CD4-positive, CD25-positive, alpha-beta regulatory T cell (primary cell): ENCODE measurements at regions not wholly inside any gene's neighbourhood (a gene's known extent, or its start where the extent isn't known, plus 50 kb on each side); places are given as distances from the start of the nearest gene placed in this dataset.
"Not testable (repeated sequence)": the region's sequence is repeated elsewhere in the genome, so short reads cannot be mapped to it uniquely, and the experiment has no call there.

Experiments
- ATAC-seq, 2 donors: fragments of 150-1000 bp; cut with Tn5 transposase; one replicate each; pipeline ENCODE4 v1.10.0; 2021; ENCODE audit warnings: low read depth in 2 of 2, moderate number of reproducible peaks in 2 of 2, moderate library complexity in 1 of 2
- DNase-seq, 3 donors: peaks; one replicate each; pipeline versions ENCODE4 v3.0.0 to v3.0.0-alpha.2; 2012 to 2022; ENCODE audit warnings: mixed read lengths in 1 of 3
- H3K27ac ChIP-seq: one replicate; pipeline ENCODE4 v1.7.0; 2013; ENCODE audit warnings: mild to moderate bottlenecking, low read length; ENCODE audit not compliant: insufficient read depth, poor library complexity, severe bottlenecking
- H3K27me3 ChIP-seq: one replicate; pipeline ENCODE4 v1.7.0; 2013; ENCODE audit warnings: low read length; ENCODE audit not compliant: control insufficient read depth, insufficient read depth
- H3K36me3 ChIP-seq: one replicate; pipeline ENCODE4 v1.7.0; 2013; ENCODE audit warnings: mild to moderate bottlenecking, low read length, moderate library complexity; ENCODE audit not compliant: control insufficient read depth, insufficient read depth
- H3K4me1 ChIP-seq: 2 replicates; pipeline ENCODE4 v1.7.0; 2013; ENCODE audit warnings: mild to moderate bottlenecking, low read length; ENCODE audit not compliant: insufficient read depth, control insufficient read depth, poor library complexity, severe bottlenecking
- H3K4me3 ChIP-seq: one replicate; pipeline ENCODE4 v1.7.0; 2013; ENCODE audit warnings: low read depth, mild to moderate bottlenecking, low read length, moderate library complexity
- H3K9me3 ChIP-seq, 2 experiments: 1 replicate in 1 of 2; 2 replicates in 1 of 2; pipeline ENCODE4 v1.7.0; 2013; ENCODE audit warnings: low read length in 2 of 2, mild to moderate bottlenecking in 1 of 2, moderate library complexity in 1 of 2; ENCODE audit not compliant: control insufficient read depth in 2 of 2
- H3K27ac Mint-ChIP-seq, 3 donors: one replicate each; pipeline ENCODE4 v1.8.0; 2020 to 2022; ENCODE audit warnings: mild to moderate bottlenecking in 3 of 3, mixed read lengths in 3 of 3, moderate library complexity in 2 of 3
- H3K27me3 Mint-ChIP-seq: one replicate; pipeline ENCODE4 v1.8.0; 2022; ENCODE audit warnings: mild to moderate bottlenecking, mixed read lengths
- H3K36me3 Mint-ChIP-seq: one replicate; pipeline ENCODE4 v1.8.0; 2020; ENCODE audit warnings: mixed read lengths
- H3K4me1 Mint-ChIP-seq, 4 donors: one replicate each; pipeline ENCODE4 v1.8.0; 2020 to 2022; ENCODE audit warnings: mixed read lengths in 4 of 4, mild to moderate bottlenecking in 1 of 4
- H3K4me3 Mint-ChIP-seq, 4 donors: one replicate each; pipeline ENCODE4 v1.8.0; 2020 to 2022; ENCODE audit warnings: mild to moderate bottlenecking in 4 of 4, mixed read lengths in 4 of 4, moderate library complexity in 3 of 4
- H3K9me3 Mint-ChIP-seq, 7 donors: one replicate each; pipeline ENCODE4 v1.8.0; 2020 to 2022; ENCODE audit warnings: mixed read lengths in 7 of 7, mild to moderate bottlenecking in 3 of 7, moderate library complexity in 2 of 7

DNA sequence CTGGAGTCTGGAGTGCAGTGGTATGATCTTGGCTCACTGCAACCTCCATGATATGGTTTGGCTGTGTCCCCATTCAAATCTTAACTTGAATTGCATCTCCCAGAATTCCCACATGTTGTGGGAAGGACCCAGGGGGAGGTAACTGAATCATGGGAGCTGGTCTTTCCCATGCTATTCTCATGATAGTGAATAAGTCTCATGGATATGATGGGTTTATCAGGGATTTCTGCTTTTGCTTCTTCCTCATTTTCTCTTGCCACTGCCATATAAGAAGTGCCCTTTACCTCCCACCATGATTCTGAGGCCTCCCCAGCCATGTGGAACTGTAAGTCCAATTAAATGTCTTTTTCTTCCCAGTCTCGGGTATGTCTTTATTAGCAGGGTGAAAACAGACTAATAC, 72.4 kb upstream of the JUN start:
- not testable (repeated sequence) for H3K9me3 ChIP-seq, ATAC-seq, H3K27me3 Mint-ChIP-seq, H3K9me3 Mint-ChIP-seq, H3K36me3 ChIP-seq, DNase-seq, H3K4me3 Mint-ChIP-seq, H3K27ac ChIP-seq, H3K36me3 Mint-ChIP-seq, H3K27me3 ChIP-seq, H3K4me3 ChIP-seq
- H3K27ac Mint-ChIP-seq = peak overlapping the region in 1 of 3 donors; percentile 91
- peaks cover 27% of the 10 kb centered on the region for H3K4me1 ChIP-seq
- peaks cover 19 to 51% (median 24%) of the 10 kb centered on the region in 4 donors for H3K4me1 Mint-ChIP-seq

GRCh38 chr1:58857680-58858673, 74.1 kb upstream of the JUN start:
- H3K4me3 Mint-ChIP-seq = peak overlapping the region in 3 of 4 donors; percentile 11 to 38 (median 36)
- peak overlapping the region; percentile 91 to 98 (median 93) for H3K27ac Mint-ChIP-seq
- Histone ChIP-seq H3K4me1 (peaks cover 27% of the 10 kb centered on the region), H3K9me3 (no peaks in the 10 kb centered on the region), H3K27ac (peak overlapping the region; percentile 62), H3K36me3 (no peaks in the 10 kb centered on the region), H3K27me3 (no peaks in the 10 kb centered on the region), H3K4me3 (peak overlapping the region; percentile 26)
- DNase-seq (peak in 2 of 3 donors; percentile 37 to 82), ATAC-seq (peak; percentile 93 to 96)
- H3K4me1 Mint-ChIP-seq = peaks cover 19 to 51% (median 24%) of the 10 kb centered on the region in 4 donors
- H3K36me3 Mint-ChIP-seq = no peaks in the 10 kb centered on the region
- no peaks in the 10 kb centered on the region for H3K27me3 Mint-ChIP-seq
- no peaks in the 10 kb centered on the region for H3K9me3 Mint-ChIP-seq

GRCh38 chr1:58859769-58860485, 76.1 kb upstream of the JUN start:
- Mint-ChIP-seq H3K9me3 (no peaks in the 10 kb centered on the region), H3K27ac (peak overlapping the region; percentile 15 to 91 (median 80)), H3K36me3 (no peaks in the 10 kb centered on the region), H3K4me1 (peaks cover 19 to 46% (median 21%) of the 10 kb centered on the region in 4 donors), H3K4me3 (no peak overlapping the region), H3K27me3 (no peaks in the 10 kb centered on the region)
- DNase-seq = no peak
- Histone ChIP-seq H3K4me3 (no peak overlapping the region), H3K27ac (no peak overlapping the region), H3K27me3 (no peaks in the 10 kb centered on the region), H3K36me3 (no peaks in the 10 kb centered on the region), H3K4me1 (peaks cover 24% of the 10 kb centered on the region), H3K9me3 (no peaks in the 10 kb centered on the region)
- no peak for ATAC-seq

GRCh38 chr1:58861076-58861475, 77.2 kb upstream of the JUN start:
- Histone ChIP-seq H3K4me1 (peaks cover 24% of the 10 kb centered on the region), H3K27ac (no peak overlapping the region), H3K4me3 (no peak overlapping the region), H3K9me3 (no peaks in the 10 kb centered on the region), H3K27me3 (no peaks in the 10 kb centered on the region), H3K36me3 (no peaks in the 10 kb centered on the region)
- no peak for DNase-seq
- H3K36me3 Mint-ChIP-seq = no peaks in the 10 kb centered on the region
- ATAC-seq = no peak
- peaks cover 19 to 41% (median 21%) of the 10 kb centered on the region in 4 donors for H3K4me1 Mint-ChIP-seq
- peaks cover 0 to 2% (median 0%) of the 10 kb centered on the region in 7 donors for H3K9me3 Mint-ChIP-seq
- H3K4me3 Mint-ChIP-seq = peak overlapping the region in 1 of 4 donors; percentile 70
- H3K27me3 Mint-ChIP-seq = no peaks in the 10 kb centered on the region
- H3K27ac Mint-ChIP-seq = peak overlapping the region; percentile 65 to 91 (median 90)

- no peak overlapping the region for H3K4me3 ChIP-seq
- no peaks in the 10 kb centered on the region for H3K36me3 Mint-ChIP-seq
- H3K27ac Mint-ChIP-seq = no peak overlapping the region
- H3K4me1 Mint-ChIP-seq = peaks cover 19 to 41% (median 19%) of the 10 kb centered on the region in 4 donors
- ATAC-seq = no peak
- no peak overlapping the region for H3K4me3 Mint-ChIP-seq
- DNase-seq = no peak
- H3K9me3 Mint-ChIP-seq = peaks cover 0 to 2% (median 0%) of the 10 kb centered on the region in 7 donors
- H3K27ac ChIP-seq = no peak overlapping the region
- H3K27me3 ChIP-seq = no peaks in the 10 kb centered on the region
- H3K27me3 Mint-ChIP-seq = no peaks in the 10 kb centered on the region
- H3K4me1 ChIP-seq = peaks cover 24% of the 10 kb centered on the region
- H3K36me3 ChIP-seq = no peaks in the 10 kb centered on the region
- no peaks in the 10 kb centered on the region for H3K9me3 ChIP-seq
Observed at GRCh38 chr1:58861506-58861905, 77.7 kb upstream of the JUN start.

- Mint-ChIP-seq H3K9me3 (peaks cover 0 to 2% (median 0%) of the 10 kb centered on the region in 7 donors), H3K27me3 (no peaks in the 10 kb centered on the region), H3K36me3 (no peaks in the 10 kb centered on the region), H3K4me3 (no peak overlapping the region), H3K4me1 (peaks cover 11 to 29% (median 13%) of the 10 kb centered on the region in 4 donors), H3K27ac (no peak overlapping the region)
- Histone ChIP-seq H3K4me1 (peaks cover 17% of the 10 kb centered on the region), H3K36me3 (no peaks in the 10 kb centered on the region), H3K4me3 (no peak overlapping the region), H3K9me3 (no peaks in the 10 kb centered on the region), H3K27me3 (no peaks in the 10 kb centered on the region), H3K27ac (no peak overlapping the region)
- ATAC-seq (no peak), DNase-seq (no peak)
Observed at GRCh38 chr1:58862728-58863385, 79.0 kb upstream of the JUN start.

DNA sequence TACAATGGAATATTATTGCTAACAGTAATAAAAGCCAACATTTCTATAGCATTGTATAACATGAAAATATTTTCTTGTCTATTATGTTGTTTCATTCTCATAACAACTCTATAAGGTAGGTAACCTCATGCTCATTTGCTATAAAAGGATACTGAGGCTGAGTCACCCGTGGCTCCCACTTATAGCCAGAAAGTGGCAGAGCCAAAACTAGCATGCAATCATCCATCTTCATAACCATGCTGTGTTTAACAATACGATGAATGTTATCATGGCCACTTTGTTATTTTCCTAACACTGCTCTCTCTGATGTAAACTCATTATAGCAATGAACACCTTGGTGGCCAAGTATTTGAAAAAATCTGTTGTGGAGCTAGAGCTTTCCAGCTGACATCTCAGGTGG, 80.8 kb upstream of the JUN start:
- ATAC-seq (no peak), DNase-seq (no peak)
- no peaks in the 10 kb centered on the region for H3K9me3 ChIP-seq
- H3K27ac ChIP-seq = no peak overlapping the region
- Mint-ChIP-seq H3K36me3 (no peaks in the 10 kb centered on the region), H3K27me3 (no peaks in the 10 kb centered on the region), H3K4me1 (peaks cover 0 to 11% (median 4%) of the 10 kb centered on the region in 4 donors), H3K4me3 (no peak overlapping the region), H3K9me3 (peaks cover 0 to 2% (median 0%) of the 10 kb centered on the region in 7 donors), H3K27ac (no peak overlapping the region)
- H3K36me3 ChIP-seq = no peaks in the 10 kb centered on the region
- no peaks in the 10 kb centered on the region for H3K4me1 ChIP-seq
- no peaks in the 10 kb centered on the region for H3K27me3 ChIP-seq
- no peak overlapping the region for H3K4me3 ChIP-seq
